Activated CD8-positive, alpha-beta T cell treated with anti-CD3 and anti-CD28 coated beads for 36 hours (primary cell): ENCODE measurements at regions not wholly inside any gene's neighbourhood (a gene's known extent, or its start where the extent isn't known, plus 50 kb on each side); places are given as distances from the start of the nearest gene placed in this dataset.
"Not testable (repeated sequence)": the region's sequence is repeated elsewhere in the genome, so short reads cannot be mapped to it uniquely, and the experiment has no call there.

Source experiments
- ATAC-seq: fragments of 200-7000 bp; cut with Tn5 transposase; one replicate; pipeline ENCODE4 v1.10.0; 2021; ENCODE audit warnings: mild to moderate bottlenecking, moderate library complexity
- CTCF ChIA-PET: fragments of 350-600 bp; sonication (Branson Sonifier 250); formaldehyde crosslinking; loops from one replicate; lab custom pipeline; 2021; ENCODE audit warnings: antibody characterized with exemption; lab: Charles Lee
- POLR2A ChIA-PET: fragments of 350-600 bp; sonication (Branson Sonifier 250); formaldehyde crosslinking; loops from one replicate; lab custom pipeline; 2021; ENCODE audit warnings: antibody characterized with exemption; lab: Charles Lee
- DNase-seq: peaks from one replicate; pipeline ENCODE4 v3.0.0-alpha.2; 2020
- H3K27ac Mint-ChIP-seq: one replicate; pipeline ENCODE4 v1.8.0; 2021; ENCODE audit warnings: mild to moderate bottlenecking, mixed read lengths
- H3K27me3 Mint-ChIP-seq: one replicate; pipeline ENCODE4 v1.8.0; 2021; ENCODE audit warnings: mixed read lengths
- H3K36me3 Mint-ChIP-seq: one replicate; pipeline ENCODE4 v1.8.0; 2021; ENCODE audit warnings: low read depth, mixed read lengths
- H3K4me1 Mint-ChIP-seq: one replicate; pipeline ENCODE4 v1.8.0; 2021; ENCODE audit warnings: low read depth, mixed read lengths
- H3K4me3 Mint-ChIP-seq: one replicate; pipeline ENCODE4 v1.8.0; 2021; ENCODE audit warnings: mild to moderate bottlenecking, moderate library complexity, mixed read lengths
- H3K9me3 Mint-ChIP-seq: one replicate; pipeline ENCODE4 v1.8.0; 2021; ENCODE audit warnings: mixed read lengths
- CTCF ChIP-seq: fragments of 200-600 bp; IDR thresholded peaks from one replicate; pipeline ENCODE4 v1.8.0; 2022; ENCODE audit warnings: antibody characterized with exemption, mild to moderate bottlenecking
- intact Hi-C: fragments of 100-400 bp; cut with micrococcal nuclease; formaldehyde crosslinking; loops from one replicate; pipeline ENCODE4 v1.10.0; 2022

GRCh38 chr10:55551603-55552002 is 750.6 kb upstream of the PCDH15 start:
- peaks cover 11% of the 10 kb centered on the region for H3K9me3 Mint-ChIP-seq
- no peaks in the 10 kb centered on the region for H3K27me3 Mint-ChIP-seq
- H3K36me3 Mint-ChIP-seq: no peaks in the 10 kb centered on the region
- ChIA-PET POLR2A (no interaction called here), CTCF (no interaction called here)
- H3K27ac Mint-ChIP-seq: no peak overlapping the region
- H3K4me3 Mint-ChIP-seq: no peak overlapping the region
- no peak for TF ChIP-seq CTCF
- intact Hi-C loops: no loop called here
- ATAC-seq (no peak), DNase-seq (no peak)
- H3K4me1 Mint-ChIP-seq: no peaks in the 10 kb centered on the region

DNA sequence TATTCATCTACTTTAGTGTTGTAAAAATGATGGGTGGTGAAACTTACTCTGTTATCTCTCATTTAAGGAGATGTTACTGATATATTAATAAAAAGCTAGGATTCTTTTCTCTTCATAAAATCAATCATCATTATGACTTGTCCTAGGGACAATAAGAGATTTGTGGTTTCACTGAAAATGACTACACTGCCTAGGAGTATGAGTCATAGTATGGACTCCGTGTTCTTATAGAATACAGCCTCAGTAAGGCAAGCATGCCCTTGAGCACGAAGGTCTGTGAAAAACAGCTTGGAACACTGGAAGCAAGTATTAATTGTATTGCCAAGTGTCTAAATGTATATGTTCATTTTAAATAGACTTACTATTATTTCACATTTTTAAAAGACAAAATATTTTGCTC is 749.2 kb upstream of the PCDH15 start:
- no peak for ATAC-seq
- Mint-ChIP-seq H3K4me1 (no peaks in the 10 kb centered on the region), H3K36me3 (no peaks in the 10 kb centered on the region), H3K27ac (no peak overlapping the region), H3K9me3 (peaks cover 9% of the 10 kb centered on the region), H3K4me3 (no peak overlapping the region), H3K27me3 (no peaks in the 10 kb centered on the region)
- no peak for DNase-seq
- no peak for TF ChIP-seq CTCF
- POLR2A ChIA-PET: no interaction called here
- intact Hi-C loops: no loop called here
- CTCF ChIA-PET: no interaction called here

GRCh38 chr10:55537497-55537896 is 736.5 kb upstream of the PCDH15 start:
- ATAC-seq, H3K27me3 Mint-ChIP-seq, CTCF ChIA-PET, H3K4me3 Mint-ChIP-seq, H3K4me1 Mint-ChIP-seq, DNase-seq, H3K27ac Mint-ChIP-seq, POLR2A ChIA-PET, H3K36me3 Mint-ChIP-seq, intact Hi-C loops, H3K9me3 Mint-ChIP-seq: not testable (repeated sequence)

- Mint-ChIP-seq H3K4me3 (no peak overlapping the region), H3K9me3 (peaks cover 2% of the 10 kb centered on the region), H3K27ac (no peak overlapping the region), H3K4me1 (no peaks in the 10 kb centered on the region), H3K36me3 (no peaks in the 10 kb centered on the region), H3K27me3 (no peaks in the 10 kb centered on the region)
- ChIA-PET POLR2A (no interaction called here), CTCF (no interaction called here)
- ATAC-seq (no peak), DNase-seq (no peak)
- no peak for TF ChIP-seq CTCF
- intact Hi-C loops: no loop called here
These were observed 718.2 kb upstream of the PCDH15 start for GRCh38 chr10:55519264-55519663.

DNA sequence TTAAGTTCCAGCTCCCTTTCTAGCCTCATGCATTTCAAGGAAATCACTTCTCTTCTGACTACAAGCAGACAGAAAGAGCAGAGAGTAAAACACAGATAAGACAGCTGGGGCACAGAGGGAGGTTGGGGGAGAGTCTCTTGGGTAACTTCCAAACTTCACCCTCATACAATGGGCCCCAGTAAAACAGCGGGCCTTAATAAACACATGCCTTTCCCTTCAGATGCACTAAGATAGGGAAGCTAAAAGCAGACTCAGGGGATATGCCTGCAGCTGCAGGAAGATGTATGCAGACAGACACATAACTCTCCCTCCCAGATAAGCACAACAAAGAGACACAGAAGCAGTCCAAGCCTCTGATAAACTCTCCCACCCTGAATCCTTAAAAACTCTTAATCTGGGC is 717.4 kb upstream of the PCDH15 start:
- CTCF ChIA-PET, DNase-seq, ATAC-seq, H3K27me3 Mint-ChIP-seq, H3K27ac Mint-ChIP-seq, H3K9me3 Mint-ChIP-seq, POLR2A ChIA-PET, H3K4me3 Mint-ChIP-seq, intact Hi-C loops, H3K4me1 Mint-ChIP-seq, H3K36me3 Mint-ChIP-seq: not testable (repeated sequence)

DNA sequence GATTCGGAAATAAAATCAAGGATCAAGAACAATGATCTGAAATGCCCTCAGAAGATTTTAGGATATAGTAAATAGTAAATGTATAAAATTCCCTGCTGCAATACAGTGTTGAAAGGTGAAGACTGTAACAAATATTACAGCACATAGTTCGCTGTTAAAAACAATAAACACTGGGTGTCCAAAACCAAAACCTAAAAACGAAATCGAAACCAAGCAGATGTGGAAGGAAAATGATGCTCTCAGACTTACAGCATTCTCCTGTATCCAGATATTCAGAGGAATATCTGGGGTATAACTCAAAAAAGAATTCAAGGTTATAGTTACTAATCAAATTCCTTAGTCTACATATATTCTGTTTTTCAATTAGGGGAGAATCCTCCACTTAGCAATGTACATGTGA is 708.1 kb upstream of the PCDH15 start:
- TF ChIP-seq CTCF: no peak
- Mint-ChIP-seq H3K36me3 (no peaks in the 10 kb centered on the region), H3K9me3 (peaks cover 11% of the 10 kb centered on the region), H3K4me3 (no peak overlapping the region), H3K27me3 (no peaks in the 10 kb centered on the region), H3K4me1 (no peaks in the 10 kb centered on the region), H3K27ac (no peak overlapping the region)
- intact Hi-C loops: no loop called here
- ChIA-PET POLR2A (no interaction called here), CTCF (no interaction called here)
- DNase-seq: no peak
- ATAC-seq: no peak
